HG03432 (cell line): ENCODE measurements at regions not wholly inside any gene's neighbourhood (a gene's known extent, or its start where the extent isn't known, plus 50 kb on each side); places are given as distances from the start of the nearest gene placed in this dataset.
A peak's percentile ranks its signal among the peaks of the same experiment; 100 is the strongest.
"Not testable (repeated sequence)": the region's sequence is repeated elsewhere in the genome, so short reads cannot be mapped to it uniquely, and the experiment has no call there.

Experiments used
- ATAC-seq: cut with Tn5 transposase; IDR thresholded peaks from one replicate; pipeline ENCODE4 v1.9.1; 2021; ENCODE audit warnings: mild to moderate bottlenecking, moderate library complexity; ENCODE audit not compliant: unreplicated experiment

- no peak for ATAC-seq
Measured at GRCh38 chr12:93079271-93079670, 150.2 kb upstream of the EEA1 start.

GRCh38 chr12:93079976-93080375, 150.9 kb upstream of the EEA1 start:
- no peak for ATAC-seq

- no peak for ATAC-seq
Measured at GRCh38 chr12:93080452-93080851, 151.4 kb upstream of the EEA1 start.

GRCh38 chr12:93080994-93081809, 152.1 kb upstream of the EEA1 start:
- no peak for ATAC-seq

- ATAC-seq = no peak
Measured at GRCh38 chr12:93081810-93082165, 152.7 kb upstream of the EEA1 start.

- ATAC-seq = no peak
Measured at GRCh38 chr12:93085383-93086287, 156.5 kb upstream of the EEA1 start.

- no peak for ATAC-seq
Measured at GRCh38 chr12:93086288-93086727, 157.2 kb upstream of the EEA1 start.

- no peak for ATAC-seq
Measured at GRCh38 chr12:93087840-93088610, 158.9 kb upstream of the EEA1 start.

GRCh38 chr12:93089805-93090569, 160.9 kb upstream of the EEA1 start:
- no peak for ATAC-seq

- no peak for ATAC-seq
Measured at GRCh38 chr12:93090731-93091172, 161.7 kb upstream of the EEA1 start.

- ATAC-seq = no peak
Measured at GRCh38 chr12:93091886-93092648, 163.0 kb upstream of the EEA1 start.

- ATAC-seq = no peak
Measured at GRCh38 chr12:93092649-93092945, 163.5 kb upstream of the EEA1 start.

GRCh38 chr12:93093243-93093642, 164.1 kb upstream of the EEA1 start:
- no peak for ATAC-seq

- not testable (repeated sequence) for ATAC-seq
Measured at GRCh38 chr12:93094222-93094621, 165.1 kb upstream of the EEA1 start.

GRCh38 chr12:93094988-93095737, 166.1 kb upstream of the EEA1 start:
- ATAC-seq = peak; percentile 95

GRCh38 chr12:93097417-93097816, 168.3 kb upstream of the EEA1 start:
- ATAC-seq = no peak

- ATAC-seq = no peak
Measured at GRCh38 chr12:93098077-93098476, 169.0 kb upstream of the EEA1 start.

- no peak for ATAC-seq
Measured at GRCh38 chr12:93099792-93100191, 170.7 kb upstream of the EEA1 start.

GRCh38 chr12:93100610-93101009, 171.5 kb upstream of the EEA1 start:
- no peak for ATAC-seq
